Tongue (tissue), 1 donor: ENCODE measurements at regions not wholly inside any gene's neighbourhood (a gene's known extent, or its start where the extent isn't known, plus 50 kb on each side); places are given as distances from the start of the nearest gene placed in this dataset.

Experiments used
- DNase-seq: peaks from one replicate; pipeline ENCODE4 v3.0.0-alpha.2; 2015

DNA sequence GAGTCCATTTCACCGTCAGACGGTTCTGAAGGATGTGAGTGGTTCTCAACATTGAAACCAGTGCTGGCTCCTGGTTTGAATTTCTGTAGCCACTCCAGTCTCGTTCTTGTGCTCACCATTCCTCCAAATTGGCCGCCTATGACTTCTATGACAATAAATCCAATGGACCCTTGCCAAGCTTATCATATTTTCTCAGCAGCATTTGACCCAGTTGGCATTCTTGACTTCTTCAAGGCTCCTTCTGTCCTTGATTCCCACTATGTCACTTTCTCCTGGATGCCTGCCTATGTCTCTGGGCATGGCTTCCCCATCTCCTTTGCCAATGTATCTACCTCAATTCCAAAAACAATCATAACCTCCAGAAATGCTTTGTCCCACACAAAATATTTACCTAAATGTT is 756.0 kb upstream of the NRSN1 start:
- DNase-seq = no peak

GRCh38 chr6:23371132-23371915 is 754.7 kb upstream of the NRSN1 start:
- DNase-seq = no peak

DNA sequence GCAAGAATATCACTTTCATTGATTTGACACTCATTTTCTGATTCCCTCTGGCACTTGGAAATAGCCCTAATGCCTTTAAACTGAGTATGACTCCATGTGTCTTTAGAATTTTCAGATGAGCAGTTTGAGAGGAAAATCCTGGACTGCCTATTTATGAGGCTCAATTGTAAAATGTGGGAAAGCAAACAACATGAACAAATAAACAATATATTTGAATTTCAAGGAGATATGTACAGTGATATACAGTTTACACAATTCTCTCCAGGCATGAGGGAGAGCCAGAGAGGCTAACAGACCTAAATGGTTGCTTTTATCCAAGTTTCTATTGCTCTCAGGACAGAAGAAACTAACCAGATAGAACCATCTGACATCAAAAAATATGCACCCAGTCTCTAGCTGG is 748.2 kb upstream of the NRSN1 start:
- DNase-seq = no peak

DNA sequence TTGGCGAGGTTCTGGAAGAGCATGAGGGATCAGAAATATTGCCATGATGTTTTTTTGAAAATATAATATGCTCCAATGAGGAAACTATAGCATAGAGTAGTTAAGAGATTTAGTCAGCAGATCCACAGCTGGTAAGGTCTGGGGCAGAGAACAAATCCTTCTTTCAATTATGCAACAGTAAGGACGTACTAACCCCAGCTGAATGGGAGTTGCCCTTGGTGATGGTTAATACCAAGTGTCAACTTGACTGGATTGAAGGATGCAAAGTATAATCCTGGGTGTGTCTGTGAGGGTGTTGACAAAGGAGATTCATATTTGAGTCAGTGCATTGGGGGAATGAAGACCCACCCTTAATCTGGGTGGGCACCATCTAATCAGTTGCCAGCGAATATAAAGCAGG is 745.5 kb upstream of the NRSN1 start:
- DNase-seq = no peak

- DNase-seq = no peak
Observed at GRCh38 chr6:23388086-23388783, 737.8 kb upstream of the NRSN1 start.

GRCh38 chr6:23389386-23389785 is 736.6 kb upstream of the NRSN1 start:
- DNase-seq = no peak

DNA sequence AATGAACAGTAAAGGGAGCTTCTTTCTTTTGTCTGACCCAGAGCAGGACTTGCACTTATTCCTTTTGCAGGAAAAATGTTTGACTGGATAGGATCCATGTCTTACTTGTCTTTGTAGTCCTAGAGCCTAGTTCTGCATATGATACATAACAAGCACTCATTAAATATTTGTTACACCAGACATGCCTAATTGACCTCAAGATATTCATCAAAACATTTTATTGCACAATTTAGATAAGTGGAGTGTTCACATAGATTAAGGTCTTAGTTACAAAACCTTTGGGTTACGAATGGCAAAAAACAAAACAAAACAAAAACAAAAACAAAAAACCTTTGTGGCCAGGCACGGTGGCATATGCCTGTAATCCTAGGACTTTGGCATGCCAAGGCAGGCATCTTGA is 735.8 kb upstream of the NRSN1 start:
- DNase-seq = no peak

DNA sequence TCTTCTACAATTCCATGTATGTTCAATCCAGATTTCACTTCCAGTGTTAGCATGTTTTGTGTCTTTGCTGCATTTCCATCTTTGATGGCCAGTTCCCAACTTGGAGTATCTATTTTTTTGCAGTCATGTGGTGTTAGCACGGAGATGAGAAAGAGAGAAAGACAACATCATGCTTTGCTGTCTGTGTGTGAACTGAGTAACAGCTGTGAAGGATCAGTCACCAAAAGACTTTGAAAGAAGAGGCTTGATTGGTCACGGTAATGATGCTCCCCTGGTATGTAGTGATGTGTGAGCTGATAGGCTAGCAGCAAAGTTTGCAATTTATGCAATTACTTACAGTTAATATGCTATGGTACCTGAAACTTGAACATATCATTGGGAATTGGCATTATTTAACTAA is 731.3 kb upstream of the NRSN1 start:
- peak; percentile 92 for DNase-seq

GRCh38 chr6:23395381-23395780 is 730.6 kb upstream of the NRSN1 start:
- DNase-seq = peak; percentile 9

GRCh38 chr6:23396949-23397348 is 729.1 kb upstream of the NRSN1 start:
- DNase-seq = no peak

GRCh38 chr6:23403460-23403859 is 722.6 kb upstream of the NRSN1 start:
- DNase-seq = no peak

DNA sequence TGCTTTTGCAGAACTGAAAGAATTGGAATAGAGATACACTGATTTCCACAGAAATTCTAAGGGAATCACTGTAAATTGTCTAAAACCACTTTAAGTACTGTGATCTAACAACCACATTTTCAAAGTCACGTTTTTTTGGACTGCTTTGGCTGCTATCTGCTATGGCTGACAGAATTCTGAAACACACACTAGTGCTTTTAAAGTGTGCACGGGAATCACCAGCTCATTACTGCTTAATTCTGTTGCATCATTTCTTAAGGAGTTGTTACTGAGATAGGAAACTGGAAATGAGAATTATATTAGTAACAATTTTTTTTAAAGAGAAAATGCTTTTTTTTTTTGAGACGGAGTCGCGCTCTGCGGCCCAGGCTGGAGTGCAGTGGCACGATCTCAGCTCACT is 716.5 kb upstream of the NRSN1 start:
- no peak for DNase-seq

DNA sequence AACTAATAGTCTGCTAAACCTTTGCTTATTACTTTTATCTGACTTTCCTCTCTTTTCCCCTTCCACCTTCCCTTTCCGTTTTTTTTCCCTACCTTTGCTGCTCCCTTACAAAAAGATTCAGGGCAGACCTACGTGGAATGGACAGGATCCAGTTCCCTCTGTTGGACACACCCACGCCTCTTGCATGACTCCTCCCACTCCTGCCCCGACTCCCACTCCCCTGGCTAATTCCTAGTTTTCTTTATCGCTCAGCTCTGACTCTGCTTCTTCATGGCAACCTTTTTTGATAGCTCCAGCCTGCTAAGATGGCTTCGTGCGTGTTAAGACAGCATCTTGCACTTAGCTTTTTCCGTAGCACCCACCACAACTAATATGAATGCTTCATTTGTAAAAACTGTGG is 715.6 kb upstream of the NRSN1 start:
- DNase-seq = no peak

- DNase-seq = no peak
Observed at GRCh38 chr6:23412770-23413169, 713.2 kb upstream of the NRSN1 start.

- DNase-seq = no peak
Observed at GRCh38 chr6:23413327-23414050, 712.5 kb upstream of the NRSN1 start.

DNA sequence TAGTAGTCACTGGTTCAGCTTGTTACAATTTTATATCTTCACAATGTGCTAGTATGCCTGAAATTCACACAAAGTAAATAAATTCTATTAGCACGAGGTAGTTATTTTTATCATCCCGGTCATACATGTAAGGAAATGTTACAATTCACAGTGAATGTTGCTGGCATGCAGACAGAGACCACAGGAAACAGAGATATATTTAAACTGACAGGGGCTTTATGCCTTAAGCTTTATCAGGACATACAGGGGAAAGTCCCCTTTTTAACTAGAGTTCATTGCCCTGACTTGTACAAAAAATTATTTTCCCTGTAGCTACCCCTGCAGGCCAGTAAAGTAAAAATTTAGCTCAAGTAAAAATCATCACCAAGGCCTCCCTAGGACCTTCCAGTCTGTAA is 712.0 kb upstream of the NRSN1 start:
- DNase-seq = peak; percentile 78

GRCh38 chr6:23414922-23415321 is 711.1 kb upstream of the NRSN1 start:
- no peak for DNase-seq

- DNase-seq = no peak
Observed at GRCh38 chr6:23415819-23416427, 710.1 kb upstream of the NRSN1 start.

GRCh38 chr6:23417133-23417532 is 708.9 kb upstream of the NRSN1 start:
- DNase-seq = no peak

DNA sequence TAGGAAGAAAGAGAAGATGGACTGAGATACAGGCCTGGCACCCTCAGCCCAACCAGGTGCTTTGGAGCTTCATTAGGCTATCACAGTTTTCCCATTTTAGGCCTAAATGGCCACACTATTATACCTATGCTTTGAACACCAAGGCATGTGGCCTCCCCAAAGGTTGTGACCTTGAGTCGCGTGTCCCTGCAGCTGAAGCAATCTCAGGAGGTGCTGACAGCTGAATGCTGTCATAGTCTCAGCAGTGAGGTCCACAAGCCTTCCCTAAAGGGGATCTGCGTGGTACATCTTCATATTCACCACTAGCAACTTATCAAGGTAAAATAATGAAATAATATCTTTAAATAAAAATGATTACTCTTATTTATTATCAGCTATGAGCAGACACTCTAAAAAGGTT is 707.9 kb upstream of the NRSN1 start:
- DNase-seq = no peak

DNA sequence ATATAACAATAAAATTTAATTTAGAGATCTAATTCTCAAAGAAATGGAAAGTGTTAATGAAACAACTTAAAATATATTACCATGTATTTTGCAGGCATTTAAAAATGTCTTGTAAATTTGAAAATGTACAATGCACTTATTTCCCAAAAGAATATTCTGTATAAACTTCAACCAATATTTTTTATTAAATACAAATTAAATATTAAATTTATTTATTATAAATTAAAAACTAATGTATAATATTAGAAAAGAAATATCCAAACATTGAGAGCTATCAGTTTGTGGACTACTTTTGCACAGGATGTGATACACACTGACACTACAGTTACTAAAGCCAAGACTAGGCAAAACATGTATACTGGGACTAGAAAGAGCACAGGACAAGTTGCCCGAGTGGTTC is 707.0 kb upstream of the NRSN1 start:
- DNase-seq = no peak

DNA sequence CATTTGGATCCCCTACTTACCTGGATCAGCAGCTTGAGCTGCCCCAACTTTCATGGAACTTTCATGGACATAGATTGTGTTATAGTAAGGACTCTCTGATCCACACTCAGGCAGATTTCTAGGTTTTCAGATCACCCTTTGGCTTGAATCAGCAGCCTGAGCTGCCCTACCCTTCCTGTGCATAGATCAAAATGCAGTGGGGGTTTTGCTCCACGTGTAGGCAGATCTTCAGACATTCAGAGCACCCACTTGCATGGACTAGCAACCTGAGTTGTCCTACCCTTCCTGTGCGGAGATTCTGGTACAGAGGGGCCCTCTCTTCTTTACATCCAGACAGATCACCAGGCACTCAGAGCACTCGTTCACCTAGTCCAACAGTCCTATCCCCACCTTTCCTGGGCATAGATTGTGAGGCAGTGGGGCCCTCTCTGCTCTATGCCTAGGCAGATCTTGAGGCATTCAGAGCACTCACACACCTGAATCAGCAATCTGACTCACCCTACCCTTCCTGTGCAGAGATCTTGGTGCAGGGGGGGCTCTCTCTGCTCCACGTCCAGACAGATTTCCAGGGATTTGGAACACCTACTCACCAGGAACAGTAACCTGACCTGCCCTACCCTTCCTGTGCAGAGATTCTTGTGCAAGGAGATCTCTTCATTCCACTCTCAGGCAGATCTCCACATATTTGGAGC is 705.2 kb upstream of the NRSN1 start:
- DNase-seq = no peak
